GM18517 (cell line): ENCODE measurements at regions not wholly inside any gene's neighbourhood (a gene's known extent, or its start where the extent isn't known, plus 50 kb on each side); places are given as distances from the start of the nearest gene placed in this dataset.

ENCODE experiments used
- ATAC-seq: cut with Tn5 transposase; IDR thresholded peaks from one replicate; pipeline ENCODE4 v1.9.1; 2021; ENCODE audit warnings: mild to moderate bottlenecking, moderate library complexity; ENCODE audit not compliant: unreplicated experiment

- ATAC-seq, result peak; percentile 69
These were observed 64.2 kb downstream of the RBM43 start for GRCh38 chr2:151197184-151198108.

- ATAC-seq, result no peak
These were observed 68.1 kb downstream of the RBM43 start for GRCh38 chr2:151193576-151193975.

DNA sequence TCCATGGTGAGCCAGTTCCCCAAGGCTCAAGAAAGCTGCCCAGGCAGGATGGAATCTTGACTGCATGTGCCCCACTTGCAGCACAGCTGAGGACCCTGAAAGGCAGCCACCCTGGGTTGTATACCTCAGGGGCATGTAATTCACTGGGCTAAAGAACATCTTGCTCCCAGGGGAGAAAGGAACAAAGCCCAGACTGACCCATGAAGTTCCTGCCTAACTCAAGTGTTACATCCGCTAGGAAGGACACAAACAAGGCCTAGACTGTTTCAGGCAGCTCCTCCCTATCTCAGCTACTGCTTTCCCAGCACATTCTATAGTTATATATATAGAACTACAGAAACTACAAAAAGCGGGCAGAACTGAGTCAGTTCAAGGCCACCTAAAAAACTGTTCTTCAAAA is 69.0 kb downstream of the RBM43 start:
- ATAC-seq, result no peak

GRCh38 chr2:151191001-151191400 is 70.7 kb downstream of the RBM43 start:
- ATAC-seq, result no peak

- ATAC-seq, result no peak
These were observed 72.5 kb downstream of the RBM43 start for GRCh38 chr2:151189125-151189524.

GRCh38 chr2:151186011-151186410 is 75.7 kb downstream of the RBM43 start:
- ATAC-seq, result no peak

GRCh38 chr2:151182899-151183809 is 78.5 kb downstream of the RBM43 start:
- no peak for ATAC-seq

GRCh38 chr2:151182396-151182795 is 79.3 kb downstream of the RBM43 start:
- ATAC-seq, result no peak

DNA sequence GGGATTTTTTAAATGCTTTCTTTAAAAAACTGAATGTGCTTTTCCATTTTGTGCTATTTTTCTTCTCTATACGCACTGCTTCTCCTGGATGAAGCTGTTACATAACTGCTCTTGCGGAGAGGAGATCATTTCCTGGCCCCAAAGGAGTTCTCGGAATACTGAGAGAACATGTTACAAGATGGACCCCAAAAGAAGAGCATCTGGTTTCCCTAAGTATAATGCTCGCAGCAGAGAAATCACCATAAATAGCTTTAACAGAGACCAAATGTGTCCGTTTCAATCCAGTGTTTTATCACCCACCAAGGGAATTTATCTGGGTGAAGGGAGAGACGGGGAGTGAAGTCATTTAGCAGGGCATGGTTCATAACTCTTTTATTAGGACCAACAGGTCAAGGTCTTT is 80.1 kb downstream of the RBM43 start:
- no peak for ATAC-seq

DNA sequence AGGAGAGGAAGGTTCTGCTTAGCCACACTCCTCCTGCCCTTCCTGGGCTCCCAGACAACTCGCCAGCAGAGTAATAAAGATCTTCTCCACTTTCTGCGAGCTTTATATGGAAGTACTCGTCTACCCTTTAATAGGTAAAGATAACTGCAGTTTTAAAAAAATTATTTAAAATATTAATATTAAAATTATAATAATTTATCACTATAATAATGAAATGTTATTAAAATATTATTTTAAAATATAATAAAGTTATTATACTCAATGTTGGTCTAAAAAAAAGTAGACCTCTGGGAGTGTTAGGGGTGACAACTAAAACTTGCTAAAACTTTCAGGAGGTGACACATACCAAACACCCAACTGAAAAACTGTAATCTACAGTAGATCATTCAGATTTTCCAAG is 81.5 kb downstream of the RBM43 start:
- ATAC-seq, result no peak

DNA sequence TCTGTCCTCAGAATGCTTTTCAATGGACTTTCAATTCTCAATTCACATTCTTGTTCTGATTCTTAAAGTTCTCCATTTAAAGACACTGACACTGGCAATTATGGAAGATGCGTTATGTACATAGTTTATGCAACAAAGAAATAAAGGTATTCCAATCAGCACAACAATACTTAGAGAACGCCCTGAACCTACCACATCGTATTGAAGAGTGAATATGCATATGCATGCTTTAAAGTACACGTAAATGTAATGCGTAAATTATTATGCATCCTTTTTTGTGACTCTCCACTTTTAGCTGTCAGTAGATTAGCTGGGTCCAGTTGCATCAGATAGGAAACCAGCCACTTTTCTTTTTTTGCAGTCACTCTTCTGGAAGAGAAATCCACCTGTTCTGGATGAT is 83.5 kb downstream of the RBM43 start:
- ATAC-seq, result no peak

- no peak for ATAC-seq
These were observed 83.9 kb downstream of the RBM43 start for GRCh38 chr2:151177756-151178155.

GRCh38 chr2:151176661-151177060 is 85.0 kb downstream of the RBM43 start:
- no peak for ATAC-seq

- ATAC-seq, result no peak
These were observed 85.8 kb downstream of the RBM43 start for GRCh38 chr2:151175864-151176263.

DNA sequence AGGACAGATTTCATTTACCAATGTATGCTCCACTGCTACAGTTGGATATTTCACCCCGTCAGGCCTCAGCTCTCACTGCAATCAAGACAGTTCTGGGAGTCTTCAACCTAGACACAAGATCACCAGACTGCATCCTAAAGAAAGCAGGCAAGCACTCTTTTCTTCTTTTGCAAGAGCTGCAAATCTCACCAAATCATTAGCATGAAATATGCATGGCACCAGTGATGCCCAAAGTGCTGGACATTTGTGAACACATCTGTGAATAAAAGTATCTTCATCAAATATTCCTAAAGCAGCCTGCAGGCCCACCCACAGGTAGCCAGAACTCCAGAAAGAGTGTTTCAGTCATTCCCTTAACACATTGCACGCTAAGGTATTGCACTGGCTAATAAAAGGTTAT is 87.5 kb downstream of the RBM43 start:
- no peak for ATAC-seq

- ATAC-seq, result no peak
These were observed 90.5 kb downstream of the RBM43 start for GRCh38 chr2:151171186-151171585.

DNA sequence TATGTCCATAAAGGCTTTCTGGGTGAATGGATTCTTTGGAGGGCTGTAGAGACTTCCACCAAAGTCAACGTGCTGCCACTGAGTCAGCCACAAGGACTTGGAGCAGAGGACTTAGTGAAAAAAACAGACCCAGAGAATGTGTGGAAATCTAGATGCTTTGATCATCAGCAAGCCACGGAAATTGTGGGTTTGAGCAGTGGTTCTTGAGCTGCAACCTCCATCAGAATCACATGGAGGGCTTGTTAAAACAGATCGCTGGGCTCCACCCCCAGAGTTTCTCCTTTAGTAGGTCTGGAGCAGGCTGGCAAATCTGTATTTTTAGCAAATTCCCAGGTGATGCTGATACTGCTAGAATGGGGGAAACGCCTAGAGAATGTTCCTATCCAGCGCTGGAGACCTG is 95.3 kb downstream of the RBM43 start:
- no peak for ATAC-seq

DNA sequence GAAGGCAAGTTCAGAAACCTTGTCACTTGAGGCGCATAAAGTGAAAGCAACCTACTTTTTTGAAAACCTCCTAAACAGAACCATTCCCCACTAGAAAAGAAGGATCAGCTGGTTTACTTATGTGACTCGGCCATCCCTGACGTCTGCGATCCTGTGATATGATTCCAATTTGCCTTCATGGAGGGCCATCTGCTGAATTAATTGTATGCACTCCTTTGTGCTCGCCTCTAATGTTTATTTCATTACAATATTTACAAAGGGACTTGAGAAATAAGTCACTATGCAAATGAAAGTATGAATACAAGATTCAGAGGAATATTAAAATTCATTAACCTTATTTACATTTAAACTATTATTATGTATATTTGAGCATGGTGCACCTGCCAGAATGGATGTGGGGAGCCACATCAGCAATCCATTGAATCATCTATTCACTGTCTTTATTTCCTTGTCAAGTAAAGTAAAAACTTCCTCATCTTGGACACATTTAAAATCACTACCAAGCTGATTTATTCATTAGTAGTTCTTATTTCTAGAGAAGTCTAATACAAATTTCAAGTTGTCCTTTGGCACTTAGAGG is 96.5 kb downstream of the RBM43 start:
- no peak for ATAC-seq

- no peak for ATAC-seq
These were observed 99.7 kb downstream of the RBM43 start for GRCh38 chr2:151161821-151162551.

DNA sequence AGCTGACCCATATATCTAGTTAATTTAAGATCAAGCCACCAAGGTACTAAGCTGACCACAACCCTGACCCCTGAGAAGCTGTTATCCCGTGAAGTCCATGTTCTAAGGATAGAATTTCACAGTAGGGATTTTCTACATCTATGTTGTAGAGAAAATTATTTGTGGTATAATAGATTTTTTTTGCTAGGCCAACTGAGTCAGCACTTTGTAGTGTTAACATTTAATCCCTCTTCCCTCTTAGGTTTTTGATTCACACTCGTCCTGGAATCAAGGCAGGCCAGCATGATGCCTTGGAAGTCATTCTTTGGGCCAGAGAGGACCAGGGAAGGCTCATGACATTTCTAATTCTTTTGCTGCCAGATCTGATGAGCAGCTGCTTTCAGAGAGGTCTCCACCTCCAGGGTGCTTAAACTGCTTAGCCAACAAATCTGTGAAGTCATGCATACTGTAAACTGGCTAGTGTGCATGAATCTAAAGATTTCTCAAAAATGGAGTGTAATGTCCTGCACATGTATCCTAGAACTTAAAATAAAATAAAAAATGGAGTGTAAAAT is 102.5 kb downstream of the RBM43 start:
- ATAC-seq, result no peak
